ENCODE measurements at regions not wholly inside any gene's neighbourhood (a gene's known extent, or its start where the extent isn't known, plus 50 kb on each side); places are given as distances from the start of the nearest gene placed in this dataset.
A peak's percentile ranks its signal among the peaks of the same experiment; 100 is the strongest.
"Not testable (repeated sequence)": the region's sequence is repeated elsewhere in the genome, so short reads cannot be mapped to it uniquely, and the experiment has no call there.

DNA sequence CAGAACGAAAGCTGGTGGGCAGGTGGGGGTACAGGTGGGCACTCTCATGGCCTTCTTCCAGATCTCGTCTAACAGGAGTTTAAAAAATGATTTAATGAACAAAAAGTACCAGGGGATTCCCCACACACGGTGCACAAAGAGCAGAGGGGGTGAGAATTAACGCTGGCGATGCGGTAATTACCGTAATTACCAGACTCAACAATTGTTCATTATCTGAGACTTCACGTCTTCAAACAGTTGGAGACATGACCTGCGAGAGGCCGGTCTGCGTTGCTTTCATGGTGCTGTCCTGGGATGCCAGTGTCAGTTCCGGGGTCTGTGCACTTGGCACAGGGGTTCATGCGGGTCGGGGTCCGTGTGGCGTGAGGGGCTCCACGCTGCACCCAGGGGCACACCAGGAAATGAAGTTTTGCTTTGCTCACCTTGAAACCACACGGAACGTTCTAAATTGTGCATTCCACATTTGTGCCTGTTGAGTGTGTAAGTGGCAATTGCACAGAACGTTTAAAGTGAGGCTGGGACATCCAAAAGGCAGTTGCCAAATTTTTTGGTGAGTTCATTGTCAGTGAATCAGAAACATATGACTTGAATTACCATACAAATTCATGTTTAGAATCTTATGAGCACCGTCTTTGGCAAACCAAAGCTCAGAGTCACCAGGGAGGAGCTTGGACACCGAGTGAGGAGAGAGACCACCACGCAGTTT is 256.4 kb upstream of the IRX1 start:
- no peak for DNase-seq

DNA sequence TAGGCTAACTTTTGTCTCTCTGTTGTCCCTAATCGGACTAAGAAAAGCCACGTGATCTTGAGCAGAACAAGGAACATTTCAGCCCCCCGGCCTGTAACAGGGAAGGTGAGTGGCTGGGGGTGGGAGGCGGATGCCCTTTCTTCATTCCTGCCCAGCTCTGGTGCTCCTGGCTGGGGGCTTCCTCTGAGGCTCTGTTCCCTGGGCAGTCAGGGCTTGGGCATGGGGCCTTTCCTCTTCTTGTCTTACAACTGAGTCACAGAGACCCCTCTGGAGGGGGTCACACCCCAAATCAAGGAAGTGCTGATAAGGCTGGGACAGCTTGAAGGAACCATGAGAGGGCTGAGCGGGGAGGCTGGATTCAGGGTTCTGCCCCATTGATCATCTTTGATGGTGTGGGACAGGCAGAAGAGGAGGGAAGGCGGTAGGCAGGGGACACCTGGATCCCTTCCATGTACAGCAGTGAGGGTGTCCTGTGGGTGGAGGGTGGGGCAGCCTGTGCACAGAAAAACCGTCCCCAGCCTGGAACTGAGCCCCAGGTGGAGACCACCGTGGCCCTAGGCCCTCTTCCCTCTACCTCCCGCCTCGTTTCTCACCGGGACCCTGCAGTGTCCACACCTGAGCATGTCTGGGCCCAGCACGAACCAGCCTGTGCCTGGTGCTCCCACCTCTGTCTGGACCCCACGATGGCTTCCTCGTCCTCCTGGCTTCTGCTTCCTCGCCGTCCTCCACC is 257.7 kb upstream of the IRX1 start:
- DNase-seq = no peak

DNA sequence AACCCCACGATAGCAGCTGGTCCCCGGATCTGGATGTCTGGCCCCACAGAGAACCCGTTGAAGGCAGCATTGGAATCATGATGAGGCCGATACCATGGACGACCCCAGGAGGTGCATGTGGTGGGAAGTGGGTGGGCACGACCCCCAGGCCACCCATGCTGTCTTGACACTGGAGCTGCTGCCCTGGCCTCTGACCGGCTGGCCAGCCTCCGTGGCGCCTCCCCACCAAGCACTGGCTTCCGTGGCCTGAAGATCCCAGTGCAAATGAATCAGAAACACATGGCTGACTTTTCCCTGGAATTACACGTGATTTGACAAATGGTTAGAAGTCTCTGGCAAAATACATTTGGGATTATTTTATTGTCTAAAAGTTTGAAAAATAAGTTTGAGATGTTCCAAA is 259.0 kb upstream of the IRX1 start:
- no peak for DNase-seq

DNA sequence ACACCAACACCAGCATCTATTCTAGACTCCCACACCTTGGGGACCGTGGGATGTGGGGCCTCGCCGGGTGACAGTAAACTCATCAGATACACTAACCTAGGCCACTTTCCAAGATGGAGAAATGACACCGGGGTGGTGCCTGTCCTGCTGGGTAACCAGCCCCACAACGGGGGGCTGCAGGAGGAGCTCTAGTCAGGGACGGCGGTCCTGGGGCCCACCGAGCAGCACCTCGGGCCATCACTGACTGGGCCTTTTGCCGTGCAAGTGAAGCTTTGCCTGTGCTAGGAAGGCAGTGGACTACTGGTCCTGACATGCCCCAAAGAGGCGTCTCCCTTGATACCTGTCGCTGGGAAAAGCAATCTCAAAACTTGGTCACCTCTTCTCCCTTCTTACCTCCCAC is 260.3 kb upstream of the IRX1 start:
- DNase-seq = no peak

DNA sequence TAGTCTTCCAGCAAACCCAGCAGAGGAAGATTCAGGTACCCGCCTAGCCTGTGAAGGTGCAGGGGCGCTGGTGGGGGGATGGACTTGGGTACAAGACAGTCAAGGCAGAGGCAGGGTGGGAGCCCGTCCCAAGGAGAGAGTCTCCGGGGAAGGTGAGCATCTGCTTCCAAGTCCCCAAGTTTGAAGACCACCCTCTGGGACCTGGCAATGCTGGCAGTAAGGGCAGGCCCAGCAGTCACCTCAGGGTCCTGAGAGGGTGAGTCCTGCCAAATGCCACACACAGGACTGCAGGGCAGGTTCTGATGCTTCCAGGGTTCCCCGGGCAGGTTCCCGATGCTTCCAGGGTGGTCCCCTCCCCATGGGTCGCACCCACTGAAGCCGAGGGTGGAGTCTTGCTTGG is 261.8 kb upstream of the IRX1 start:
- DNase-seq = no peak

DNA sequence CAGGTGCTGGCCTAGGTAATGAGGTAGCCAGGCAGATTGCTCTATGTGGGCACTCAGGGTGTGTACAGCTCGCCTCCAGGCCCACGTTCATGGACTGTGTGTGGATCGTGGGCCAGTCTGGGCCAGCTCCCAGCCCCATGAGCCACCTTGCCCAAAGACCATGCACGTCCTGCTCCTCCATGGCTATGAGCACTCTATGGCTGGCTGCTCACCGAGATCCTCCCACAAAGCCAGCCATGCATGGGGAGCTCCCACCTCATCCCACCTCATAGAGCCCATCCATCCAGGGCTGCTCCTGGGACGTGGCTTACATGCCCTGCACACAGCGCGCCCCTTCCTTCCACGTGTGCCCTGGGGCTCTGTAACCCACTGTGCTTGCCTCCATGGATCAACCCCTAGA is 262.5 kb upstream of the IRX1 start:
- DNase-seq = no peak

DNA sequence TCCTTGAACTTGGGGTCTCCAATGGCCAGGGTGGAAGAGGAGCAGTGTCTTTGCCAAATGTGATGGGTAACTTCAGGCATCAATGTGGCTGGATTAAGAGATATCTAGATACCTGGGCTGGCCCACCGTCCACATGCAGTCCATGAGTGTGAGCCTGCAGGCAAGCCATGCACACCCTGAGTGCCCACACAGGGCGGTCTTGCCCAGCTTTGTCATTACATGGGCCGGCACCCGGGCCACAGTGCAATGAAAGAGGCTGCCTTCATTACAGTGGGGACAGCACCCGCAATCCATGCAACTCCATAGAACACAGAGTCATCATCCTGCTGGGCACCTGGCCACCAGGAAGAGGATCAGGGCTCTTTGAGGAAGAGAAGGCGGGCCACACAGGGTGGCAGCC is 263.8 kb upstream of the IRX1 start:
- no peak for DNase-seq

DNA sequence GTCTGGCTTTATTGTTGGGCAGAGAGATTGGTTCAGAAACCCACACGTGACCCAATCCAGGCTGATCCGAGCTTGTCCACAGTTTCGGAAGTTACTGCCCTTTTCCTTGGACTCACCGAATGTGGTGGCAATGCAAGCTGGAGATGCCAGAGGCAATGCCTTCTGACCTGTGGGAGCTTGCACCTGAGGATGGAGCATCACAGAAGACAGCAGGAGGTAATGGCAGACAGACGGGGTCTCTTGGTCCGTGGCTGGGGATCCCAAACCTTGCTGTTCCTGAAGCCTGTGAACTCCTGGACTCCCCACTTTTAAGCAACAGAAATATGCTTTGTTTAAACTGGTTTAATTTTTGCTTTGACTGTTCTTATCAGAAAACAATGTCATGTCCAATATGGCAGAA is 265.2 kb upstream of the IRX1 start:
- DNase-seq = no peak

DNA sequence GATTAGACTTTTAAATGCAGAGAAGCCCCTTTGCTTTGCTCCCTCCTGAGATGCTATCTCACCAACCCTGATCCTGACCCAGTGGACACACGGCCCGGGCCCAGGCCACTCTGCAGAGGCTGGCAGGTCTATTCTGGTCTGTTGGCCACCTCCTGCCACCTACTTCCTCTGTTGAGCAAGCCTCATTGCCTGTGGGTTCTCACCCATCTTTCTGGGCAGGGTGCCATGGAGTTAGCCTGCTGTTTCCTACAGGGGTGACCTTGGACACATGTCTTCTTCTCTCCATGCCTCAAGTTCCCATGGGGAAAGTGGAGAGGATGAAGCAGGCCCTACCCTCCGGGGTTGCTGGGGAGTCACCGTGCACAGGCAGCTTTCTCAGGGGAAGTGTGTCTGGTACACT is 266.2 kb upstream of the IRX1 start:
- peak; percentile 26 to 48 for DNase-seq

DNA sequence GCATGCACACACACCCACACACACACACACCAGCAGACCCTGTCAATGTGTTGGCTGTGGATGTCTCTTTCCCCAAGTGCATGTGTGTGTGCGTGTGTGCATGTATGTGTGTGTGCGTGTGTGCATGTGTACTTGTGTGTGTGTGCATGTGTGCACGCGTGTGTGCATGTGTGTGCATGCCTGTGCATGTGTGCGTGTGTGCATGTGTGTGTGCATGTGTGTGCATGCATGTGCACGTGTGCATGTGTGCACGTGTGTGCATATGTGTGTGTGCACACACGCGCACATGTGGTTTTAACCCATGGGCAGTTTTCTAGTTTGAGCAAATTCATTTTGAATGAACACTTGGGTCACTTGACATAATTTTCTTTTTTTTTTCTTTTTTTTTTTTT is 268.8 kb upstream of the IRX1 start:
- DNase-seq = no peak

DNA sequence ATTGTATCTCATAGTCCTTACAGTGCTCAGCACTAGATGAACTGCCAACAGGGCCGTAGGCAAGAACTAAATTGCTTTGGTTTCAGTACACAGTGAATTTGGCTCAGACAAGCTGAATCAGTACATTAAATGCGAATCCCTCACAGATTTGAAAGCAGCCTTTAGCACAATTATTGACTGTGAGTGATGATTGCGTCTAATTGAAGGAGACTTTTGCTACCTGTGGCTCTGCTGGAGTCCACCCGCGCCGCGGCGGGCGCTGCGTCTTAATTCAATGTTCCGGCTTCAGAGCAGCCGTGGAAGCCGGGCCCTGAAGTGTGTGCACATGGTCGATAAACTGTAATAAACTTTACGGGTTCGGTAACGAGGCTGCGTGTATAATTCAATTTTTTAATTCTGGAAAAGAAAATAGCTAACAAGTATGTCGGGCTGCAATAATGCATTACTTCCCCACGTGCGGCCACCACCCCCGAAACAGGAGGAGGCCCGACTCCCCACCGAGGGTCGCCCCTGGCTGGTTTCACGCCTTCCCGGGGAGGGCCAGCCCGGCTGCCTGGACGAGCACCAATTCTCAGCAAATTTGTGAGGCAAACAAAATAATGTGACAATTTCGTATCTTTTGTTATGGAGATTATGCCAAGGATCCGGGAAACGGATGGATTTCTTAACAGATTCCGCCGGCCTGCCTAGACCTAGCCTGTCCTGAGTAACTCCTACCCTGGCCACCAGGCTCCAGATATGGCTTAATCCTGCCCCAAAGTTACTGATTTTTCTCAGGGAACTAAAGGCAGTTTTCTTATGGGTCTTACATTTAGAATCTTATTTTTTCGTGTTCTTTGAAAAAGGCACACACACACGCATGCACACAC is 269.4 kb upstream of the IRX1 start:
- DNase-seq = no peak

DNA sequence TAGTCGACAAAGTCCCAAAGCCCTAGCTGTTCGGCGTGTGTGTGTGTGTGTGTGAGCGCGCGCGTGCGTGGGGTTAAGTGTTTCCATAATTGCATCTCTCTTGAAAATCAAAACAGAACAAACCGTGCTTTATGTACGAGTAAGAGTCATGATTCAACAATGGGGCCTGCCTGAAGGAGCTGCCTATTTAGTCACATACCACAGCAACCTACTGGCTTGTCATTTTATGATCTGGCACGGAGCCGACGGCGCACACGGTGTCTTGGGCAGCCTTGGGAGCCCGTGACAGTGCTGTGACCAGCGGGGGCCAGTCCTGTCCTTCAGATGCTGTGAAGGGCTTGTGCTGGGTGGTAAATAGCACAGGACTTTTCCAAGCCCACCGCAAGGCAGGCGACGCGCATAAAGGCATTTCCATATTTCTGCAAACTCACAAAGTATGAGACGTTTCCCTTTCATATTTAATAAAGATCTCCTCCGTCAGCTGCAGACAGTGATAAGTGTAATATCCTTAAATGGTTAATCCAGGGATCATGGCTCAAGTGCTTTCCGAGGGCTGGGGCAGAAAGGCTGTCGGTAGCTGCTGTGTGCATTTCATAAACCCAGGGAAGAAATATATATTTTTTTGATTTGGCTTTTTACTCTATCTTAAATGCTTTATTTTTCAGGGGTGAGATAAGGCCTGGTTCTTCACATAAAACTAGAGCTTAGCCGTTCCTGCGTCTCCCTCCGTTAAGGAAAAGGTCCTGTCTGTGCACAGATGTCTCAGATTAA is 270.2 kb upstream of the IRX1 start:
- no peak for DNase-seq

DNA sequence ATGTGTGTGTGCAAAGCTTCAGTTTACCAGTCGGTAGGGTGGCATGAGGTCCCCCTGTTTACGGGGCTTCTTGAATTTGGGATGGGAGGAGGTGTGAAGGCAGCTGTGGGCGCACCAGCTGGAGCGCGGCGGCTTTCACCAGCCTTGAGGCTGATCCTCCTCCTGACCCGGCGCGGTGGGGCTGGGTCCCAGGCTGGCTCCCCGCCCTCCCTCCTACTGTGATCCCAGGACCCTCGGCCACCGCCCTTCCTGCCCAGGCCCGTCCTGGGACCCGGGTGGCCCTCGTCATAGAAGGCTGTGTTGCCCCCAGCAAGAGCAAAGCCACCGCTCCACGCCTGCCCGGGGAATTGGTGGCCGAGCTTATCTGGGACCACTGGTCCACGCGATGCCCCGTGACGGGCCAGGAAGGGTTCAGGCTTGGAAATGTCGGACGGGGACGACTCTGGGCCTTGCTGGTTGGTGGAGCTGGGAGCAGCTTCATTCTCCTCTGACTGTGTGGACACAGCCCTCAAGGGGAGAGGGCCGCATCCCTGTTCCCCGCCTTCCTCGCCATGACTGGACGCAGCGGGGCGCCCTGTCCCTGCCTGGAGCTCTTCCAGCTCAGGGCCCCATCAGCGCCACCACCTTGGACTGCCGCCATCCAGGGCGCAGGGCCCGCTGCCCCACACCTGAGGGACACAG is 271.1 kb upstream of the IRX1 start:
- DNase-seq = no peak

DNA sequence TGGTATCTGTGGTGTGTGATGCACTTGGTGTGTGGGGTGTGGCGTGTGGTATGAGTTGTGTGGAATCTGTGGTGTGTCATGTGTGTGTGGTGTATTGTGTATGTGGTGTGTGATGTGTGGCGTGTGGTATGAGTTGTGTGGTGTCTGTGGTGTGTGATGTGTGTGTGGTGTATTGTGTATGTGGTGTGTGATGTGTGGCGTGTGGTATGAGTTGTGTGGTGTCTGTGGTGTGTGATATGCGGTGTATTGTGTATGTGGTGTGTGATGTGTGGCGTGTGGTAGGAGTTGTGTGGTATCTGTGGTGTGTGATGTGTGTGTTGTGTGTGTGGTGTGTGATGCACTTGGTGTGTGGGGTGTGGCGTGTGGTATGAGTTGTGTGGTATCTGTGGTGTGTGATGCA is 271.7 kb upstream of the IRX1 start:
- not testable (repeated sequence) for DNase-seq

DNA sequence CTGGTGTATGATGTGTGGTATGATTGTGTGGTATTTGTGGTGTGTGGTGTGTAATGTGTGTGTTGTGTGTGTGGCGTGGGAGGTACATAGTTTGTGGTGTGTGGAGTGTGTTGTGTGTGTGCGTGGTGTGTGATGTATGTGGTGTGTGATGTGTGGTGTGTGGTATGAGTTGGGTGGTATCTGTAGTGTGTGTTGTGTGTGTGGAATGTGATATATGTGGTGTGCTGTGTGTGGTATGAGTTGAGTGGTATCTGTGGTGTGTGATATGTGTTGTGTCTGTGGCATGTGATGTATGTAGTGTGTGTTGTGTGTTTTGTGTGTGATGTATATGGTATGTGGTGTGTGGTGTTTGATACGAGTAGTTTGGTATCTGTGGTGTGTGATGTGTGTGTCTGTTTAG is 272.5 kb upstream of the IRX1 start:
- no peak for DNase-seq

DNA sequence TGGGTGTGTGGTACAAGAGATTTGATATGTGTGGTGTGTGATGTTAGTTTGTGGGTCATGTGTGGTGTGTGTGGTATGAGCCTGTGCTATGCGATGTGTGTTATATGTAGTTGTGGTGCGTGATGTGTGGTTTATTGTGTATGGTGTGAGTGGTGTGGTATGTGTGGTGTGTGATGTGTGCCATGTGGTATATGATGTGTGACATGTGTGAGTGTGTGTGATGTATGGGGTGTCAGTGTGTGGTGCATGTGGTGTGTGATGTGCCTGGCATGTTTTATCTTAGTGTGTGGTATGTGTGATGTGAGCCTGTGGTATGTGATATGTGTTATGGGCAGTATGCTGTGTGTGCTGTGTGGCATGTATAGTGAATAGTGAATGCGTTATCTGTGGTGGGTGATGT is 273.0 kb upstream of the IRX1 start:
- no peak for DNase-seq

DNA sequence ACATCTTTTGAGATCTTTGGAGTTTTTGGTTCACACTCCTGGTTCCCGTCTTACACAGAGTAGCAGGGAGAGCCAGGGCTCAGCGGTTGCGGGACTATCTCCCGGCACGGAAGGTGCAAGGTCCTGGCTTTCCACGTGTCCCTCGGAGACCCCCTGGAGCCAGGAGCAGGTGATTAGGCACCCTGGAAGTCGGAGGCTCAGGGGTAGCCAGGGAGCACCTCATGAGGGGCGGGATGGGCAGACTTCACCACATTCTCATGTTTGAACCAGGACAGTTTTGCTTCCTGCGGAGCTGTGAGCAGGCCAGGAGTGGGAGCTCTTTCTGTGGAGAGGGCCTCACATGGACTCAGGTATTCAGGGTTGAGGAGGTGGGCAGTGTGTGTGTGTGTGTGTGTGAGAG is 273.7 kb upstream of the IRX1 start:
- no peak for DNase-seq

DNA sequence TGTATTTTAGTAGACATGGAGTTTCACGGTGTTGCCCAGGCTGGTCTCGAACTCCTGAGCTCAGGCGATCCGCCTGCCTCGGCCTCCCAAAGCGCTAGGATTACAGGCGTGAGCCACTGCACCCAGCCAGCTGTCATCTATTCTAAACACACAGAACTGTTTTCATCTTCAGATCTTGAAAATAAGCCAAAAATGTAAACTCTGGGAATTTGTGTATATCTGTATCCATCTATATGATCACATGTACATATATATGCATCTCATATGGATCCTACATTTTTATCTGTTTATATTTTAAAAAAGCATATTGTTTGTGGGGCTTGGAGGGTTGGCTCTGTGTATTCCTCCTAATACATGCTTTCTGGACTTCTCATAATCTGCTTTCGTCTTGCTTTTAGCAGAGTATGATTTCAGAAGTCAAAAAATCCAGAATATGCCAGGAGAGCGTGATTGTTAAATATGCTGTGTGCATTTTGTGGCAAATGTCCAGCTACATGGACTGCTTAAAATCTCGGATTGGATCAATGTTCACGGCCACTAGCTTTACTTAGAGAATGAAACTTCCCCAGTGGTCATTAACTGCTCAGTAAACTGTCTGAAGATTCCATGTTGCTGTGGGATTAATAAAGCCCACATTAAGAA is 274.4 kb upstream of the IRX1 start:
- DNase-seq = no peak

DNA sequence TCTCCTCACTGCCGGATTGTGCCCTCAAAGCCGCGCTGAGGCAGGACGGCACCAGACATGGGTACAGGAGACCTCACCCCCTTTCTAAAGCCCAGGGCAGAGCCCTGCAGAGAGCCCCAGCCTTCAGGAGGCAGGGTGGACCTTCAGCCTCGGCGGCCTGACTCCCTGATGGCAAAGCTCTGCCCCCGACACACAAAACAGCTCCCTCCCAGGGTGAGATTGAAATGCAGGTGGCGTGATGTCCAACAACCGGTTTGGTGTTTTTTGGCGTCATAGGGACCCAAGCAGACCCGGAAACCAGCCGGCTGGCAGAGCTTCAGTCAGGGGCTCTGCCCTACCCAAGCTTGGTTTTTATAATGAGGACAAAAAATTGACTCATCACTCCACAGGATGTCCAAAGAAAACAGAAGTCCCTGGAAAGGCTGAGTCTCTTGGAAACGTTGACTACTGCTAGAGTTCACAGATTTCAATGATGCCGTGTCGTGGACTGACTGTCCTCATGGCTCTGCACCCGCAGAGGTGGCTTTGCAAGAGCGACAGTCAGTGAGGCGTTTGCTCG is 275.2 kb upstream of the IRX1 start:
- no peak for DNase-seq

DNA sequence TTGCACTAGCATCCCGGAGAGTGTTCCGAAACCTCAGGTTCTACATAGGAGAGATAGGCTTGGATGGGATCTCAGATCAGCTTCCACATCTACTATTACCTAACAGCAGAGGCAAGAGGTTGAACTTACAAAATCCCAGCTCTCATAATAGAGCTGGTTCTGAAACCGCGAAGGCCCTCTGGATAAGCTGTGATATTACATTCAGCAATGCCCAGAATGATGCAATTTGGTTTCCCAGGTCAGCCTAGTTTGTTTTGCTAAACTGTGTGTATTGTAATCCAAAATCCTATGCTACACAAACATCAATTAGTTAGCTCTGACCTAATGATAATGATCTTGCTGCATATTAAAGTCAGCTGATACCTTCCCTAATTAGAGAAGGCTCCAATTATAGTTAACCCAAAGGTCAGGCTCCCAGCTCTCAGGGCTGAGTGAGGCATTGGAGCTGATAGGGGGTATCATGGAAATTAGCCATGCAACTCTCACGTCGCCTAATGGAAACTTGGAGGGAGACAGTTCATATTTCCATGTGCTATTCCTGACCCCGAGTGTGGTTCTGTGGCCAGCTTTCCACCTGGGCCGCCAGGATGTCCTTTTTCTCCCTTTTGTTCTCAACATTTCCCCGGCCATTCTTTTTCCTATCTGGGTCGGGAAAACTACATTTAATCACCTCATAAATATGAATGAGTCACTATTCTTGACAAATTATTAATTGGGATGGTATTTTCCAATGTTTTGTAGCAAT is 278.4 kb upstream of the IRX1 start:
- DNase-seq = no peak

DNA sequence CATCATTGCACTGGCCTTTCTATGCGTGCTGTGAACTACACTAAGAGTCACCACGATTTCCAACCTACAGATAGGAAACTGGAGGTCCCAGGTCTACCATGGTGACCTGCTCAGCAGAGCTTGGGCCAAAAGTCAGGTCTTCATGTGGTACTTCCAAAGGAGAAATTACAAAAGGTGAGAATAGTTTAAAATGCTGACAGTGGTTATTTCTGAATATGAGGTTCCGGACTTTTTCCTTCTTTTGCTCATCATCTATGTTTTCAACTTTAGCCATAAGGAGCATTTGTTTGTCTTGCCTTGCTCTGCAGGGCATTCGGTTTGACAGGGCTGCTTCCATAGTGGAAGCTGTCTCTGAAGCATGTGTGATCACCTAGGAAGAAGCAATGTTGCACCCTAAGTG is 282.1 kb upstream of the IRX1 start:
- no peak for DNase-seq
